H1 (cell line): ENCODE measurements at regions not wholly inside any gene's neighbourhood (a gene's known extent, or its start where the extent isn't known, plus 50 kb on each side); places are given as distances from the start of the nearest gene placed in this dataset.

Experiments used
- CTCF ChIA-PET: fragments of 300-600 bp; sonication (Branson Sonifier 250); formaldehyde crosslinking; loops from one replicate; lab custom pipeline; 2021; ENCODE audit not compliant: partially characterized antibody; lab: Charles Lee
- POLR2A ChIA-PET: fragments of 300-600 bp; sonication (Branson Sonifier 250); formaldehyde crosslinking; loops from one replicate; lab custom pipeline; 2021; ENCODE audit warnings: inconsistent platforms; ENCODE audit not compliant: partially characterized antibody; lab: Charles Lee
- DNase-seq, 2 experiments: peaks; one replicate each; pipeline versions ENCODE4 v3.0.0 to v3.0.0-alpha.2; 2010 to 2022; ENCODE audit warnings: low spot score in 2 of 2, low read depth in 1 of 2, mixed read lengths in 1 of 2
- FAIRE-seq: peaks from 2 replicates; lab custom pipeline; 2011; peaks lifted over from hg19 to GRCh38; lab: Jason Lieb, UNC
- H2AFZ ChIP-seq: 2 replicates; pipeline ENCODE4 v1.8.1; 2012; ENCODE audit warnings: low read length, inconsistent platforms
- H2AK5ac ChIP-seq: 2 replicates; pipeline ENCODE4 v1.6.1; 2013; ENCODE audit warnings: low read depth, low read length
- H2BK120ac ChIP-seq: replicated peaks from 2 replicates; pipeline ENCODE3; 2013; ENCODE audit warnings: low read depth, low read length, inconsistent platforms
- H2BK12ac ChIP-seq: 2 replicates; pipeline ENCODE4 v1.6.1; 2013; ENCODE audit warnings: low read depth, low read length
- H2BK15ac ChIP-seq: 2 replicates; pipeline ENCODE4 v1.6.1; 2013; ENCODE audit warnings: low read length
- H2BK20ac ChIP-seq: 2 replicates; pipeline ENCODE4 v1.6.1; 2013; ENCODE audit warnings: low read length
- H2BK5ac ChIP-seq: 2 replicates; pipeline ENCODE4 v1.6.1; 2013; ENCODE audit warnings: low read depth, low read length
- H3K14ac ChIP-seq: 2 replicates; pipeline ENCODE4 v1.6.1; 2013; ENCODE audit warnings: inconsistent platforms; ENCODE audit not compliant: insufficient read length
- H3K18ac ChIP-seq: 2 replicates; pipeline ENCODE4 v1.6.1; 2013; ENCODE audit warnings: low read length; ENCODE audit errors: extremely low read depth
- H3K23ac ChIP-seq: 2 replicates; pipeline ENCODE4 v1.6.1; 2013; ENCODE audit warnings: inconsistent platforms; ENCODE audit not compliant: insufficient read length
- H3K23me2 ChIP-seq: 2 replicates; pipeline ENCODE4 v1.6.1; 2013; ENCODE audit warnings: low read depth, low read length
- H3K27ac ChIP-seq: 2 replicates; pipeline ENCODE4 v1.6.1; 2011; ENCODE audit warnings: low read depth, low read length, inconsistent platforms
- H3K27me3 ChIP-seq, 4 experiments: replicated peaks in 1 of 4; 1 replicate in 1 of 4; 2 replicates in 3 of 4; pipeline versions ENCODE4 v1.6.1 to v1.8.1; 2011 to 2013; ENCODE audit warnings: low read length in 3 of 4, mild to moderate bottlenecking in 3 of 4, inconsistent platforms in 2 of 4, mixed read lengths in 2 of 4, moderate library complexity in 1 of 4; ENCODE audit not compliant: control insufficient read depth in 3 of 4, insufficient read depth in 3 of 4; ENCODE audit errors: extremely low read depth in 1 of 4
- H3K36me3 ChIP-seq, 4 experiments: 2 replicates each; pipeline versions ENCODE4 v1.6.1 to v1.8.1; 2011 to 2013; ENCODE audit warnings: mild to moderate bottlenecking in 4 of 4, low read length in 3 of 4, moderate library complexity in 2 of 4, control low read depth in 1 of 4, inconsistent platforms in 1 of 4; ENCODE audit not compliant: insufficient read depth in 4 of 4, control insufficient read depth in 2 of 4
- H3K4ac ChIP-seq: replicated peaks from 2 replicates; pipeline ENCODE3; 2013; ENCODE audit warnings: low read length, low read depth, mixed read lengths, inconsistent platforms; ENCODE audit not compliant: insufficient read length
- H3K4me1 ChIP-seq, 4 experiments: replicated peaks in 1 of 4; 1 replicate in 1 of 4; 2 replicates in 3 of 4; pipeline versions ENCODE4 v1.6.1 to v1.8.1; 2011 to 2013; ENCODE audit warnings: low read length in 3 of 4, inconsistent platforms in 2 of 4, mixed read lengths in 1 of 4; ENCODE audit not compliant: insufficient read depth in 4 of 4, control insufficient read depth in 3 of 4
- H3K4me2 ChIP-seq, 2 experiments: 2 replicates each; pipeline versions ENCODE4 v1.6.1 to v1.8.1; 2011 to 2013; ENCODE audit warnings: low read depth in 2 of 2, low read length in 2 of 2, control low read depth in 1 of 2, inconsistent platforms in 1 of 2, mild to moderate bottlenecking in 1 of 2; ENCODE audit not compliant: insufficient read depth in 1 of 2
- H3K4me3 ChIP-seq, 4 experiments: fragments of 200-600, 300-600 bp in 1 of 4; sonication (generic), shearing (Covaris generic), sonication (Bioruptor Twin) in 1 of 4; 2 replicates each; pipeline versions ENCODE4 v1.5.1 to v1.8.1; 2011 to 2016; ENCODE audit warnings: low read length in 4 of 4, low read depth in 3 of 4, control low read depth in 2 of 4, inconsistent platforms in 2 of 4, mild to moderate bottlenecking in 2 of 4, mixed read lengths in 1 of 4, moderate library complexity in 1 of 4; ENCODE audit not compliant: insufficient read depth in 2 of 4; ENCODE audit errors: extremely low read depth in 1 of 4
- H3K56ac ChIP-seq: replicated peaks from 2 replicates; pipeline ENCODE3; 2013; ENCODE audit warnings: low read depth, mild to moderate bottlenecking, mixed read lengths, low read length, inconsistent platforms; ENCODE audit not compliant: insufficient read length
- H3K79me1 ChIP-seq: 2 replicates; pipeline ENCODE4 v1.6.1; 2013; ENCODE audit warnings: low read depth, low read length, control low read depth
- H3K79me2 ChIP-seq, 2 experiments: 2 replicates each; pipeline versions ENCODE4 v1.6.1 to v1.8.1; 2012 to 2013; ENCODE audit warnings: low read length in 2 of 2, mild to moderate bottlenecking in 2 of 2, inconsistent platforms in 1 of 2; ENCODE audit not compliant: insufficient read depth in 2 of 2, control insufficient read depth in 1 of 2
- H3K9ac ChIP-seq, 4 experiments: replicated peaks in 1 of 4; 1 replicate in 1 of 4; 2 replicates in 3 of 4; pipeline versions ENCODE4 v1.6.1 to v1.8.1; 2011 to 2013; ENCODE audit warnings: low read depth in 3 of 4, low read length in 3 of 4, control low read depth in 2 of 4, mild to moderate bottlenecking in 2 of 4, moderate library complexity in 2 of 4, inconsistent platforms in 1 of 4; ENCODE audit errors: extremely low read depth in 1 of 4
- H3K9me3 ChIP-seq, 2 experiments: 2 replicates each; pipeline versions ENCODE4 v1.6.1 to v1.8.1; 2012 to 2013; ENCODE audit warnings: mild to moderate bottlenecking in 2 of 2, moderate library complexity in 2 of 2, control low read depth in 1 of 2, inconsistent platforms in 1 of 2, low read depth in 1 of 2, low read length in 1 of 2, mixed read lengths in 1 of 2; ENCODE audit not compliant: insufficient read depth in 2 of 2
- H4K20me1 ChIP-seq, 2 experiments: replicated peaks in 1 of 2; 2 replicates each; pipeline versions ENCODE3 to v1.8.1; 2011 to 2013; ENCODE audit warnings: inconsistent platforms in 2 of 2, low read length in 2 of 2, mild to moderate bottlenecking in 1 of 2; ENCODE audit not compliant: insufficient read depth in 2 of 2, control insufficient read depth in 1 of 2
- H4K5ac ChIP-seq: 2 replicates; pipeline ENCODE4 v1.6.1; 2013; ENCODE audit warnings: low read length, low read depth, mixed read lengths, inconsistent platforms; ENCODE audit not compliant: insufficient read length
- H4K8ac ChIP-seq: 2 replicates; pipeline ENCODE4 v1.8.0; 2013; ENCODE audit warnings: mild to moderate bottlenecking, moderate library complexity, low read length, inconsistent platforms; ENCODE audit not compliant: insufficient read depth; ENCODE audit errors: extremely low read depth
- H4K91ac ChIP-seq: replicated peaks from 2 replicates; pipeline ENCODE3; 2013; ENCODE audit warnings: low read length, mixed read lengths, inconsistent platforms; ENCODE audit not compliant: insufficient read length
- NRF1 ChIP-seq: IDR thresholded peaks from 2 replicates; pipeline ENCODE4 v1.6.1; 2011; ENCODE audit warnings: mild to moderate bottlenecking, low read depth, low read length, improper control_type of control experiment
- TAF1 ChIP-seq: IDR thresholded peaks from 2 replicates; pipeline ENCODE4 v1.6.1; 2011; ENCODE audit warnings: mild to moderate bottlenecking, low read depth, low read length
- WGBS, 2 experiments: shearing (Covaris generic) in 1 of 2; methylation state at CpG; one replicate each; pipeline versions ENCODE4 v1.1.6 to v1.1.7; 2013 to 2015; ENCODE audit warnings: low lambda C conversion rate in 2 of 2, mixed read lengths in 2 of 2, inconsistent platforms in 1 of 2, low coverage in 1 of 2, missing lambda C conversion rate in 1 of 2; ENCODE audit not compliant: insufficient replicate concordance in 2 of 2, insufficient coverage in 1 of 2, insufficient read length in 1 of 2; ENCODE audit errors: extremely low coverage in 1 of 2, missing lambda C conversion rate in 1 of 2; 5-methylcytosine and 5-hydroxymethylcytosine counted together

DNA sequence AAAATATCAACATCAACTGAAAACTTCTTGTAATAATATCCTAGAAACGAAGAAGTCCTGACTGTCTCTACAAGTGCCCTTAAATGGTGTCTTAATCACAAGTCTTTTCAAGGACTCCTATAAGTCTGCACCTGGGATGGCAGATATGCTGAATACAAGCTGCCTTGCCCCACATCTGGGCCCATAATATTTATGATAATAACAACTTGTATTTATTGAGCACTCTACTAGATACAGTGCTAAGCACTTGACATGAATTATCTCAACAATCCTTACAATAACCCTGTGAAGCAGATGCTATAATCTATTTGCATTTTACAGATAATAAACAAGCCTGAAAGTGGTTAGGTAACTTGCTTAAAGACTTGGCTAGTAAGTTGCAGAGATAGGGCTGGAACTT lies 78.0 kb upstream of the ZNF648 start:
- Histone ChIP-seq H4K8ac (no peak overlapping the region), H3K9ac (no peak overlapping the region), H2BK20ac (no peak overlapping the region), H3K79me1 (no peaks in the 10 kb centered on the region), H3K23ac (no peak overlapping the region), H3K4me3 (no peak overlapping the region), H4K20me1 (no peaks in the 10 kb centered on the region), H3K36me3 (no peaks in the 10 kb centered on the region; a peak in 1 of 8 replicates), H2BK5ac (no peak overlapping the region), H3K79me2 (no peaks in the 10 kb centered on the region), H3K27me3 (no peaks in the 10 kb centered on the region), H4K5ac (no peak overlapping the region), H3K56ac (no peak overlapping the region), H3K14ac (no peak overlapping the region), H2BK15ac (no peak overlapping the region), H3K4me2 (no peak overlapping the region), H4K91ac (no peak overlapping the region), H2BK120ac (no peak overlapping the region), H3K4ac (no peak overlapping the region), H3K23me2 (no peaks in the 10 kb centered on the region; the same call in 1 of the 2 replicates), H3K4me1 (peaks cover 6 to 15% (median 8%) of the 10 kb centered on the region in 4 experiments), H3K27ac (no peak overlapping the region), H2AFZ (no peak overlapping the region), H3K9me3 (peaks cover 1 to 5% of the 10 kb centered on the region in 2 experiments; a peak in 2 of 4 replicates), H3K18ac (no peak overlapping the region), H2AK5ac (no peak overlapping the region), H2BK12ac (no peak overlapping the region)
- ChIA-PET CTCF (interaction anchor here (2.3 to 7.9 kb wide), 4 partner anchors 10 to 259 kb away, joined by 8 to 107 read pairs (median 42); partner anchors contain the start of gene TEDDM1), POLR2A (no interaction called here)
- DNase-seq (no peak), FAIRE-seq (no peak)
- WGBS, 2 experiments, result 100% methylated on average over 1 of the region's 1 CpG; no CpG with 5 or more reads in 1 of the 2 experiments
- TF ChIP-seq TAF1 (no peak), NRF1 (no peak)
